WTC11 (cell line): ENCODE measurements at regions not wholly inside any gene's neighbourhood (a gene's known extent, or its start where the extent isn't known, plus 50 kb on each side); places are given as distances from the start of the nearest gene placed in this dataset.

Source experiments
- PRRX2 ChIP-seq: fragments of 250-450 bp; sonication (Bioruptor Pico); IDR thresholded peaks from 2 replicates; pipeline ENCODE4 v1.8.0; 2021; ENCODE audit warnings: mild to moderate bottlenecking
- SP1 ChIP-seq: sonication (generic); formaldehyde crosslinking; conservative IDR thresholded peaks from 2 replicates; pipeline ENCODE4 v1.8.1; 2022; ENCODE audit warnings: missing genetic modification reagents
- ZNF138 ChIP-seq: sonication (generic); formaldehyde crosslinking; conservative IDR thresholded peaks from 2 replicates; pipeline ENCODE4 v1.8.1; 2022; ENCODE audit warnings: mild to moderate bottlenecking, moderate library complexity, missing genetic modification reagents
- ZNF232 ChIP-seq: sonication (generic); formaldehyde crosslinking; IDR thresholded peaks from 2 replicates; pipeline ENCODE4 v1.8.0; 2022; ENCODE audit warnings: mild to moderate bottlenecking, missing genetic modification reagents
- TF ChIP-seq, protein P1 (sequence below): sonication (generic); formaldehyde crosslinking; IDR thresholded peaks from 2 replicates; pipeline ENCODE4 v1.8.1; 2023; ENCODE audit warnings: mild to moderate bottlenecking, missing genetic modification reagents, borderline replicate concordance
- TF ChIP-seq, protein P2 (sequence below): sonication (generic); formaldehyde crosslinking; IDR thresholded peaks from 2 replicates; pipeline ENCODE4 v1.8.1; 2023; ENCODE audit warnings: mild to moderate bottlenecking, missing genetic modification reagents
- TF ChIP-seq, protein P3 (sequence below): sonication (generic); formaldehyde crosslinking; IDR thresholded peaks from 2 replicates; pipeline ENCODE4 v1.8.0; 2023; ENCODE audit warnings: missing genetic modification reagents, mild to moderate bottlenecking, borderline replicate concordance
- TF ChIP-seq, protein P4 (sequence below): sonication (generic); formaldehyde crosslinking; IDR thresholded peaks from 2 replicates; pipeline ENCODE4 v1.8.0; 2022; ENCODE audit warnings: missing genetic modification reagents
- TF ChIP-seq, protein P5 (sequence below): sonication (generic); formaldehyde crosslinking; IDR thresholded peaks from 2 replicates; pipeline ENCODE4 v1.8.1; 2022; ENCODE audit warnings: low read depth, mild to moderate bottlenecking, moderate library complexity, missing genetic modification reagents, borderline replicate concordance
- TF ChIP-seq, protein P6 (sequence below): sonication (generic); formaldehyde crosslinking; conservative IDR thresholded peaks from 2 replicates; pipeline ENCODE4 v1.8.1; 2023; ENCODE audit warnings: mild to moderate bottlenecking, low read depth, missing genetic modification reagents, moderate library complexity
- TF ChIP-seq, protein P7 (sequence below): sonication (generic); formaldehyde crosslinking; IDR thresholded peaks from 2 replicates; pipeline ENCODE4 v1.8.0; 2023; ENCODE audit warnings: missing genetic modification reagents

DNA sequence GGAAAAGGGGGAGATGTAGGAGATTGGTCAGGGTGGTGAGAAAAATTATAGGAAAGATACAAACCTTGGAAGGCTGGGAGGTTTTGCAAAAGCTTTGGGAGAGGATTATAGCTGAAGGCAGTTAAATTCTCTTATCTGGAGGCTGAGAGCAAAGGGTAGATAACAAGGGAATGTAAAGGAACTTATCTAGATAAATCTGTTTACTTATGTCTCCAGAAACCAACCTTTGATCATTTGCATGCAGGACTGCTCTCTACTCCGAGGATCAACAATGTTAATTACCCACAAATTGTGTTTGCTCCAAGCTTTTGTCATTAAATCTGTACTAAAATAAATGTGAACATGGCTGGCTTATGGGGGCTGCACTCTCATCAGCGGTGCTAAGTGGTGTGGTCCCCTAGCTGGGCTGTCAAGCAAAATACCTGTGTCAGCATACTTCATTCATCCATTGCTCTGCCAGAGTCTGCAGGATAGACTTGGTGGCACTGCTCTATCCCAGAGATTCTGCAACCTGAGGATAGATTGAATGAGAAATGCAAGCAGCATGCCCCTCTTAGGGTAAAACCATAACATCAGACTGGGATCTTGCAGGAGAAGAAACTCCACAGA is 1599.2 kb upstream of the TENM4 start (continued):
- no peak for TF ChIP-seq ZNF138 (CRISPR knock-in tag)
- TF ChIP-seq, protein P1, sequence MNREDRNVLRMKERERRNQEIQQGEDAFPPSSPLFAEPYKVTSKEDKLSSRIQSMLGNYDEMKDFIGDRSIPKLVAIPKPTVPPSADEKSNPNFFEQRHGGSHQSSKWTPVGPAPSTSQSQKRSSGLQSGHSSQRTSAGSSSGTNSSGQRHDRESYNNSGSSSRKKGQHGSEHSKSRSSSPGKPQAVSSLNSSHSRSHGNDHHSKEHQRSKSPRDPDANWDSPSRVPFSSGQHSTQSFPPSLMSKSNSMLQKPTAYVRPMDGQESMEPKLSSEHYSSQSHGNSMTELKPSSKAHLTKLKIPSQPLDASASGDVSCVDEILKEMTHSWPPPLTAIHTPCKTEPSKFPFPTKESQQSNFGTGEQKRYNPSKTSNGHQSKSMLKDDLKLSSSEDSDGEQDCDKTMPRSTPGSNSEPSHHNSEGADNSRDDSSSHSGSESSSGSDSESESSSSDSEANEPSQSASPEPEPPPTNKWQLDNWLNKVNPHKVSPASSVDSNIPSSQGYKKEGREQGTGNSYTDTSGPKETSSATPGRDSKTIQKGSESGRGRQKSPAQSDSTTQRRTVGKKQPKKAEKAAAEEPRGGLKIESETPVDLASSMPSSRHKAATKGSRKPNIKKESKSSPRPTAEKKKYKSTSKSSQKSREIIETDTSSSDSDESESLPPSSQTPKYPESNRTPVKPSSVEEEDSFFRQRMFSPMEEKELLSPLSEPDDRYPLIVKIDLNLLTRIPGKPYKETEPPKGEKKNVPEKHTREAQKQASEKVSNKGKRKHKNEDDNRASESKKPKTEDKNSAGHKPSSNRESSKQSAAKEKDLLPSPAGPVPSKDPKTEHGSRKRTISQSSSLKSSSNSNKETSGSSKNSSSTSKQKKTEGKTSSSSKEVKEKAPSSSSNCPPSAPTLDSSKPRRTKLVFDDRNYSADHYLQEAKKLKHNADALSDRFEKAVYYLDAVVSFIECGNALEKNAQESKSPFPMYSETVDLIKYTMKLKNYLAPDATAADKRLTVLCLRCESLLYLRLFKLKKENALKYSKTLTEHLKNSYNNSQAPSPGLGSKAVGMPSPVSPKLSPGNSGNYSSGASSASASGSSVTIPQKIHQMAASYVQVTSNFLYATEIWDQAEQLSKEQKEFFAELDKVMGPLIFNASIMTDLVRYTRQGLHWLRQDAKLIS (CRISPR knock-in tag): no peak
- no peak for TF ChIP-seq SP1 (CRISPR knock-in tag)
- TF ChIP-seq, protein P2, sequence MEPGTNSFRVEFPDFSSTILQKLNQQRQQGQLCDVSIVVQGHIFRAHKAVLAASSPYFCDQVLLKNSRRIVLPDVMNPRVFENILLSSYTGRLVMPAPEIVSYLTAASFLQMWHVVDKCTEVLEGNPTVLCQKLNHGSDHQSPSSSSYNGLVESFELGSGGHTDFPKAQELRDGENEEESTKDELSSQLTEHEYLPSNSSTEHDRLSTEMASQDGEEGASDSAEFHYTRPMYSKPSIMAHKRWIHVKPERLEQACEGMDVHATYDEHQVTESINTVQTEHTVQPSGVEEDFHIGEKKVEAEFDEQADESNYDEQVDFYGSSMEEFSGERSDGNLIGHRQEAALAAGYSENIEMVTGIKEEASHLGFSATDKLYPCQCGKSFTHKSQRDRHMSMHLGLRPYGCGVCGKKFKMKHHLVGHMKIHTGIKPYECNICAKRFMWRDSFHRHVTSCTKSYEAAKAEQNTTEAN (CRISPR knock-in tag): no peak
- TF ChIP-seq, protein P3, sequence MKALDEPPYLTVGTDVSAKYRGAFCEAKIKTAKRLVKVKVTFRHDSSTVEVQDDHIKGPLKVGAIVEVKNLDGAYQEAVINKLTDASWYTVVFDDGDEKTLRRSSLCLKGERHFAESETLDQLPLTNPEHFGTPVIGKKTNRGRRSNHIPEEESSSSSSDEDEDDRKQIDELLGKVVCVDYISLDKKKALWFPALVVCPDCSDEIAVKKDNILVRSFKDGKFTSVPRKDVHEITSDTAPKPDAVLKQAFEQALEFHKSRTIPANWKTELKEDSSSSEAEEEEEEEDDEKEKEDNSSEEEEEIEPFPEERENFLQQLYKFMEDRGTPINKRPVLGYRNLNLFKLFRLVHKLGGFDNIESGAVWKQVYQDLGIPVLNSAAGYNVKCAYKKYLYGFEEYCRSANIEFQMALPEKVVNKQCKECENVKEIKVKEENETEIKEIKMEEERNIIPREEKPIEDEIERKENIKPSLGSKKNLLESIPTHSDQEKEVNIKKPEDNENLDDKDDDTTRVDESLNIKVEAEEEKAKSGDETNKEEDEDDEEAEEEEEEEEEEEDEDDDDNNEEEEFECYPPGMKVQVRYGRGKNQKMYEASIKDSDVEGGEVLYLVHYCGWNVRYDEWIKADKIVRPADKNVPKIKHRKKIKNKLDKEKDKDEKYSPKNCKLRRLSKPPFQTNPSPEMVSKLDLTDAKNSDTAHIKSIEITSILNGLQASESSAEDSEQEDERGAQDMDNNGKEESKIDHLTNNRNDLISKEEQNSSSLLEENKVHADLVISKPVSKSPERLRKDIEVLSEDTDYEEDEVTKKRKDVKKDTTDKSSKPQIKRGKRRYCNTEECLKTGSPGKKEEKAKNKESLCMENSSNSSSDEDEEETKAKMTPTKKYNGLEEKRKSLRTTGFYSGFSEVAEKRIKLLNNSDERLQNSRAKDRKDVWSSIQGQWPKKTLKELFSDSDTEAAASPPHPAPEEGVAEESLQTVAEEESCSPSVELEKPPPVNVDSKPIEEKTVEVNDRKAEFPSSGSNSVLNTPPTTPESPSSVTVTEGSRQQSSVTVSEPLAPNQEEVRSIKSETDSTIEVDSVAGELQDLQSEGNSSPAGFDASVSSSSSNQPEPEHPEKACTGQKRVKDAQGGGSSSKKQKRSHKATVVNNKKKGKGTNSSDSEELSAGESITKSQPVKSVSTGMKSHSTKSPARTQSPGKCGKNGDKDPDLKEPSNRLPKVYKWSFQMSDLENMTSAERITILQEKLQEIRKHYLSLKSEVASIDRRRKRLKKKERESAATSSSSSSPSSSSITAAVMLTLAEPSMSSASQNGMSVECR (CRISPR knock-in tag): no peak
- TF ChIP-seq, protein P4, sequence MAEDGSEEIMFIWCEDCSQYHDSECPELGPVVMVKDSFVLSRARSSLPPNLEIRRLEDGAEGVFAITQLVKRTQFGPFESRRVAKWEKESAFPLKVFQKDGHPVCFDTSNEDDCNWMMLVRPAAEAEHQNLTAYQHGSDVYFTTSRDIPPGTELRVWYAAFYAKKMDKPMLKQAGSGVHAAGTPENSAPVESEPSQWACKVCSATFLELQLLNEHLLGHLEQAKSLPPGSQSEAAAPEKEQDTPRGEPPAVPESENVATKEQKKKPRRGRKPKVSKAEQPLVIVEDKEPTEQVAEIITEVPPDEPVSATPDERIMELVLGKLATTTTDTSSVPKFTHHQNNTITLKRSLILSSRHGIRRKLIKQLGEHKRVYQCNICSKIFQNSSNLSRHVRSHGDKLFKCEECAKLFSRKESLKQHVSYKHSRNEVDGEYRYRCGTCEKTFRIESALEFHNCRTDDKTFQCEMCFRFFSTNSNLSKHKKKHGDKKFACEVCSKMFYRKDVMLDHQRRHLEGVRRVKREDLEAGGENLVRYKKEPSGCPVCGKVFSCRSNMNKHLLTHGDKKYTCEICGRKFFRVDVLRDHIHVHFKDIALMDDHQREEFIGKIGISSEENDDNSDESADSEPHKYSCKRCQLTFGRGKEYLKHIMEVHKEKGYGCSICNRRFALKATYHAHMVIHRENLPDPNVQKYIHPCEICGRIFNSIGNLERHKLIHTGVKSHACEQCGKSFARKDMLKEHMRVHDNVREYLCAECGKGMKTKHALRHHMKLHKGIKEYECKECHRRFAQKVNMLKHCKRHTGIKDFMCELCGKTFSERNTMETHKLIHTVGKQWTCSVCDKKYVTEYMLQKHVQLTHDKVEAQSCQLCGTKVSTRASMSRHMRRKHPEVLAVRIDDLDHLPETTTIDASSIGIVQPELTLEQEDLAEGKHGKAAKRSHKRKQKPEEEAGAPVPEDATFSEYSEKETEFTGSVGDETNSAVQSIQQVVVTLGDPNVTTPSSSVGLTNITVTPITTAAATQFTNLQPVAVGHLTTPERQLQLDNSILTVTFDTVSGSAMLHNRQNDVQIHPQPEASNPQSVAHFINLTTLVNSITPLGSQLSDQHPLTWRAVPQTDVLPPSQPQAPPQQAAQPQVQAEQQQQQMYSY (CRISPR knock-in tag): no peak
- TF ChIP-seq PRRX2 (CRISPR knock-in tag): no peak
- no peak for TF ChIP-seq ZNF232
- TF ChIP-seq, protein P5, sequence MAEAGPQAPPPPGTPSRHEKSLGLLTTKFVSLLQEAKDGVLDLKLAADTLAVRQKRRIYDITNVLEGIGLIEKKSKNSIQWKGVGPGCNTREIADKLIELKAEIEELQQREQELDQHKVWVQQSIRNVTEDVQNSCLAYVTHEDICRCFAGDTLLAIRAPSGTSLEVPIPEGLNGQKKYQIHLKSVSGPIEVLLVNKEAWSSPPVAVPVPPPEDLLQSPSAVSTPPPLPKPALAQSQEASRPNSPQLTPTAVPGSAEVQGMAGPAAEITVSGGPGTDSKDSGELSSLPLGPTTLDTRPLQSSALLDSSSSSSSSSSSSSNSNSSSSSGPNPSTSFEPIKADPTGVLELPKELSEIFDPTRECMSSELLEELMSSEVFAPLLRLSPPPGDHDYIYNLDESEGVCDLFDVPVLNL (CRISPR knock-in tag): no peak
- TF ChIP-seq, protein P6, sequence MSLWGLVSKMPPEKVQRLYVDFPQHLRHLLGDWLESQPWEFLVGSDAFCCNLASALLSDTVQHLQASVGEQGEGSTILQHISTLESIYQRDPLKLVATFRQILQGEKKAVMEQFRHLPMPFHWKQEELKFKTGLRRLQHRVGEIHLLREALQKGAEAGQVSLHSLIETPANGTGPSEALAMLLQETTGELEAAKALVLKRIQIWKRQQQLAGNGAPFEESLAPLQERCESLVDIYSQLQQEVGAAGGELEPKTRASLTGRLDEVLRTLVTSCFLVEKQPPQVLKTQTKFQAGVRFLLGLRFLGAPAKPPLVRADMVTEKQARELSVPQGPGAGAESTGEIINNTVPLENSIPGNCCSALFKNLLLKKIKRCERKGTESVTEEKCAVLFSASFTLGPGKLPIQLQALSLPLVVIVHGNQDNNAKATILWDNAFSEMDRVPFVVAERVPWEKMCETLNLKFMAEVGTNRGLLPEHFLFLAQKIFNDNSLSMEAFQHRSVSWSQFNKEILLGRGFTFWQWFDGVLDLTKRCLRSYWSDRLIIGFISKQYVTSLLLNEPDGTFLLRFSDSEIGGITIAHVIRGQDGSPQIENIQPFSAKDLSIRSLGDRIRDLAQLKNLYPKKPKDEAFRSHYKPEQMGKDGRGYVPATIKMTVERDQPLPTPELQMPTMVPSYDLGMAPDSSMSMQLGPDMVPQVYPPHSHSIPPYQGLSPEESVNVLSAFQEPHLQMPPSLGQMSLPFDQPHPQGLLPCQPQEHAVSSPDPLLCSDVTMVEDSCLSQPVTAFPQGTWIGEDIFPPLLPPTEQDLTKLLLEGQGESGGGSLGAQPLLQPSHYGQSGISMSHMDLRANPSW: no peak
- TF ChIP-seq, protein P7, sequence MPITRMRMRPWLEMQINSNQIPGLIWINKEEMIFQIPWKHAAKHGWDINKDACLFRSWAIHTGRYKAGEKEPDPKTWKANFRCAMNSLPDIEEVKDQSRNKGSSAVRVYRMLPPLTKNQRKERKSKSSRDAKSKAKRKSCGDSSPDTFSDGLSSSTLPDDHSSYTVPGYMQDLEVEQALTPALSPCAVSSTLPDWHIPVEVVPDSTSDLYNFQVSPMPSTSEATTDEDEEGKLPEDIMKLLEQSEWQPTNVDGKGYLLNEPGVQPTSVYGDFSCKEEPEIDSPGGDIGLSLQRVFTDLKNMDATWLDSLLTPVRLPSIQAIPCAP (CRISPR knock-in tag): no peak
